ENCODE measurements at regions not wholly inside any gene's neighbourhood (a gene's known extent, or its start where the extent isn't known, plus 50 kb on each side); places are given as distances from the start of the nearest gene placed in this dataset. TPM values are rescaled to one million over a fixed set of nuclear protein-coding genes. Genes with fewer than 3 reads are reported as not detected.

- no peak for DNase-seq
Observed at GRCh38 chrX:44470816-44471215, 71.8 kb downstream of the FUNDC1 start.

- DNase-seq: no peak
Observed at GRCh38 chrX:44462850-44463249, 79.8 kb downstream of the FUNDC1 start.

- DNase-seq: no peak
Observed at GRCh38 chrX:44459501-44459900, 83.2 kb downstream of the FUNDC1 start.

GRCh38 chrX:44456685-44457084 lies 86.0 kb downstream of the FUNDC1 start:
- DNase-seq: no peak

- no peak for DNase-seq
Observed at GRCh38 chrX:44451056-44451455, 91.6 kb downstream of the FUNDC1 start.

GRCh38 chrX:44447214-44447613 lies 95.4 kb downstream of the FUNDC1 start:
- no peak for DNase-seq

- no peak for DNase-seq
Observed at GRCh38 chrX:44440006-44440405, 96.5 kb upstream of the EFHC2 start.

GRCh38 chrX:44439242-44439794 lies 95.8 kb upstream of the EFHC2 start:
- no peak for DNase-seq

- DNase-seq: no peak
Observed at GRCh38 chrX:44435047-44435446, 91.6 kb upstream of the EFHC2 start.

- no peak for DNase-seq
Observed at GRCh38 chrX:44433556-44433955, 90.1 kb upstream of the EFHC2 start.

- DNase-seq: peak; percentile 51
Observed at GRCh38 chrX:44432641-44433040, 89.2 kb upstream of the EFHC2 start.

- no peak for DNase-seq
Observed at GRCh38 chrX:44431194-44431593, 87.7 kb upstream of the EFHC2 start.

- DNase-seq: no peak
Observed at GRCh38 chrX:44428989-44429627, 85.6 kb upstream of the EFHC2 start.

GRCh38 chrX:44422631-44423030 lies 79.2 kb upstream of the EFHC2 start:
- no peak for DNase-seq

GRCh38 chrX:44415639-44416386 lies 72.3 kb upstream of the EFHC2 start:
- no peak for DNase-seq

- DNase-seq: no peak
Observed at GRCh38 chrX:44401151-44401550, 57.7 kb upstream of the EFHC2 start.

- DNase-seq: no peak
Observed at GRCh38 chrX:44400588-44400987, 57.1 kb upstream of the EFHC2 start.

- no peak for DNase-seq
Observed at GRCh38 chrX:44400161-44400560, 56.7 kb upstream of the EFHC2 start.

Small RNAs in the stretch of these regions (small RNA-seq; reads per million reads assigned to genes)
- not detected for gene RF00019 (ENCODE audit: low replicate concordance)
